HG03520 (cell line): ENCODE measurements at regions not wholly inside any gene's neighbourhood (a gene's known extent, or its start where the extent isn't known, plus 50 kb on each side); places are given as distances from the start of the nearest gene placed in this dataset.

Experiments used
- ATAC-seq: cut with Tn5 transposase; IDR thresholded peaks from one replicate; pipeline ENCODE4 v1.9.1; 2021; ENCODE audit warnings: mild to moderate bottlenecking, moderate library complexity; ENCODE audit not compliant: unreplicated experiment

- ATAC-seq, result no peak
These were observed 102.8 kb upstream of the NMNAT3 start for GRCh38 chr3:139780593-139780992.

GRCh38 chr3:139778682-139779233 lies 101.0 kb upstream of the NMNAT3 start:
- no peak for ATAC-seq

GRCh38 chr3:139774560-139775302 lies 97.0 kb upstream of the NMNAT3 start:
- ATAC-seq, result no peak

- no peak for ATAC-seq
These were observed 95.0 kb upstream of the NMNAT3 start for GRCh38 chr3:139772539-139773500.

GRCh38 chr3:139771331-139771730 lies 93.6 kb upstream of the NMNAT3 start:
- ATAC-seq, result no peak

GRCh38 chr3:139770577-139770976 lies 92.8 kb upstream of the NMNAT3 start:
- ATAC-seq, result no peak

GRCh38 chr3:139769796-139770195 lies 92.0 kb upstream of the NMNAT3 start:
- ATAC-seq, result no peak

GRCh38 chr3:139764936-139765335 lies 87.2 kb upstream of the NMNAT3 start:
- no peak for ATAC-seq

GRCh38 chr3:139764069-139764905 lies 86.5 kb upstream of the NMNAT3 start:
- ATAC-seq, result no peak

GRCh38 chr3:139762302-139762701 lies 84.5 kb upstream of the NMNAT3 start:
- ATAC-seq, result no peak

GRCh38 chr3:139759470-139759869 lies 81.7 kb upstream of the NMNAT3 start:
- no peak for ATAC-seq

- no peak for ATAC-seq
These were observed 81.0 kb upstream of the NMNAT3 start for GRCh38 chr3:139758654-139759291.

- ATAC-seq, result no peak
These were observed 79.8 kb upstream of the NMNAT3 start for GRCh38 chr3:139757448-139758030.

- no peak for ATAC-seq
These were observed 78.8 kb upstream of the NMNAT3 start for GRCh38 chr3:139756529-139757103.

GRCh38 chr3:139755551-139755950 lies 77.8 kb upstream of the NMNAT3 start:
- ATAC-seq, result no peak

- ATAC-seq, result peak; percentile 67
These were observed 74.0 kb upstream of the NMNAT3 start for GRCh38 chr3:139751789-139752188.

GRCh38 chr3:139746481-139746880 lies 68.7 kb upstream of the NMNAT3 start:
- no peak for ATAC-seq

- ATAC-seq, result no peak
These were observed 68.1 kb upstream of the NMNAT3 start for GRCh38 chr3:139745831-139746230.

GRCh38 chr3:139738697-139739096 lies 60.9 kb upstream of the NMNAT3 start:
- no peak for ATAC-seq
